SH-SY5Y (cell line): ENCODE measurements at regions not wholly inside any gene's neighbourhood (a gene's known extent, or its start where the extent isn't known, plus 50 kb on each side); places are given as distances from the start of the nearest gene placed in this dataset.

Experiments used
- GATA2 ChIP-seq: IDR thresholded peaks from 2 replicates; pipeline ENCODE4 v1.6.1; 2011; ENCODE audit warnings: mild to moderate bottlenecking, low read depth, low read length
- GATA3 ChIP-seq: IDR thresholded peaks from 2 replicates; pipeline ENCODE4 v1.6.1; 2011; ENCODE audit warnings: low read depth, mild to moderate bottlenecking, low read length, moderate library complexity

GRCh38 chr3:162130582-162130981 is 634.0 kb downstream of the OTOL1 start:
- no peak for TF ChIP-seq GATA2
- TF ChIP-seq GATA3, result no peak
